Breast epithelium (tissue), 3 donors: ENCODE measurements at regions not wholly inside any gene's neighbourhood (a gene's known extent, or its start where the extent isn't known, plus 50 kb on each side); places are given as distances from the start of the nearest gene placed in this dataset.

ENCODE experiments used
- POLR2A ChIP-seq: fragments of 450-650 bp; IDR thresholded peaks from one replicate; pipeline ENCODE4 v1.6.1; 2016; ENCODE audit warnings: antibody characterized with exemption, mild to moderate bottlenecking, moderate library complexity
- TF ChIP-seq, protein P1 (sequence below), 3 donors: fragments of 450-650 bp; IDR thresholded peaks; one replicate each; pipeline ENCODE4 v1.5.1; 2016 to 2017; ENCODE audit warnings: antibody characterized with exemption in 3 of 3, mild to moderate bottlenecking in 3 of 3, moderate library complexity in 3 of 3

DNA sequence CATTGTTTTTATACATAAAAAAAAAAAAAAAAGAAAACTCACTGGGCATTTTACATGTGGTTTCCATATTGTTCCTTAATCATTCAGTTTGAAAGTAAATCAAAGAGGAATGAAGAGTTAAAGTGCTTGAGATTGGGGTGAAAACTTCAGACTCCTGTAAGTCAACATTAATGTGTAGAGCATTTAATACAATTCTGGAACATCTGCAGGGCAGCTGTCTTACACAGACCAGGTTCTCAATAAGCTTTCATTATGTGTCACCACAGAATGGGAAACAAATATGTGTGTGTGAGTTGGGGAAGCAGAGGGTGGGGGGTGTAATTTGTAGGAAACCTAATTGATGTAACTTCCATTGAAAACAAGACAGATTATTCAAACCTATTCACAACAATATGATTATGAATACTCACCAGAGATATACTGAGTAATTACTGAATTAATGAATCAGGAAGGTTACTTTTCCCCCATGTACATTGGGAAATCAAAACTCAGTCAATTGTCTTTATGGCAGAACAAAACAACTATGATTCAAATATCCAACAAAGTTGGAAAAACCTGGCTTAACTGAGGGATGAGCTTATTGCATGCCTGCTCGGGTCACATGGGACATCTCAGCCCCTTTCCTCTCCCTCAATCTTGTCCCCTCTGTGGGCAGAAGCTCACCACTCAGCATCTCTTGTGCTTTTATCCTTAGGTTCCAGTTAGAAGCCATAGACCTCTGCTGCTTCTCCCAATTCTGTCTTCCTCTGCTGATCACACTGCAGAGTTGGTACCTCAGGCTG lies 281.2 kb upstream of the THBS1 start:
- TF ChIP-seq, protein P1, sequence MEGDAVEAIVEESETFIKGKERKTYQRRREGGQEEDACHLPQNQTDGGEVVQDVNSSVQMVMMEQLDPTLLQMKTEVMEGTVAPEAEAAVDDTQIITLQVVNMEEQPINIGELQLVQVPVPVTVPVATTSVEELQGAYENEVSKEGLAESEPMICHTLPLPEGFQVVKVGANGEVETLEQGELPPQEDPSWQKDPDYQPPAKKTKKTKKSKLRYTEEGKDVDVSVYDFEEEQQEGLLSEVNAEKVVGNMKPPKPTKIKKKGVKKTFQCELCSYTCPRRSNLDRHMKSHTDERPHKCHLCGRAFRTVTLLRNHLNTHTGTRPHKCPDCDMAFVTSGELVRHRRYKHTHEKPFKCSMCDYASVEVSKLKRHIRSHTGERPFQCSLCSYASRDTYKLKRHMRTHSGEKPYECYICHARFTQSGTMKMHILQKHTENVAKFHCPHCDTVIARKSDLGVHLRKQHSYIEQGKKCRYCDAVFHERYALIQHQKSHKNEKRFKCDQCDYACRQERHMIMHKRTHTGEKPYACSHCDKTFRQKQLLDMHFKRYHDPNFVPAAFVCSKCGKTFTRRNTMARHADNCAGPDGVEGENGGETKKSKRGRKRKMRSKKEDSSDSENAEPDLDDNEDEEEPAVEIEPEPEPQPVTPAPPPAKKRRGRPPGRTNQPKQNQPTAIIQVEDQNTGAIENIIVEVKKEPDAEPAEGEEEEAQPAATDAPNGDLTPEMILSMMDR (IDR thresholded peaks at IDR 0.05), result no peak
- TF ChIP-seq POLR2A, result no peak
